ENCODE measurements at regions not wholly inside any gene's neighbourhood (a gene's known extent, or its start where the extent isn't known, plus 50 kb on each side); places are given as distances from the start of the nearest gene placed in this dataset.
"Not testable (repeated sequence)": the region's sequence is repeated elsewhere in the genome, so short reads cannot be mapped to it uniquely, and the experiment has no call there.

GRCh38 chr2:78132391-78133370, 610.5 kb upstream of the LRRTM4 start:
- no peak for TF ChIP-seq ZFX (IDR thresholded peaks at IDR 0.05)
- TF ChIP-seq, protein P1, sequence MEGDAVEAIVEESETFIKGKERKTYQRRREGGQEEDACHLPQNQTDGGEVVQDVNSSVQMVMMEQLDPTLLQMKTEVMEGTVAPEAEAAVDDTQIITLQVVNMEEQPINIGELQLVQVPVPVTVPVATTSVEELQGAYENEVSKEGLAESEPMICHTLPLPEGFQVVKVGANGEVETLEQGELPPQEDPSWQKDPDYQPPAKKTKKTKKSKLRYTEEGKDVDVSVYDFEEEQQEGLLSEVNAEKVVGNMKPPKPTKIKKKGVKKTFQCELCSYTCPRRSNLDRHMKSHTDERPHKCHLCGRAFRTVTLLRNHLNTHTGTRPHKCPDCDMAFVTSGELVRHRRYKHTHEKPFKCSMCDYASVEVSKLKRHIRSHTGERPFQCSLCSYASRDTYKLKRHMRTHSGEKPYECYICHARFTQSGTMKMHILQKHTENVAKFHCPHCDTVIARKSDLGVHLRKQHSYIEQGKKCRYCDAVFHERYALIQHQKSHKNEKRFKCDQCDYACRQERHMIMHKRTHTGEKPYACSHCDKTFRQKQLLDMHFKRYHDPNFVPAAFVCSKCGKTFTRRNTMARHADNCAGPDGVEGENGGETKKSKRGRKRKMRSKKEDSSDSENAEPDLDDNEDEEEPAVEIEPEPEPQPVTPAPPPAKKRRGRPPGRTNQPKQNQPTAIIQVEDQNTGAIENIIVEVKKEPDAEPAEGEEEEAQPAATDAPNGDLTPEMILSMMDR (conservative IDR thresholded peaks at IDR 0.05) = no peak
- no peak overlapping the region for H3K27ac ChIP-seq

DNA sequence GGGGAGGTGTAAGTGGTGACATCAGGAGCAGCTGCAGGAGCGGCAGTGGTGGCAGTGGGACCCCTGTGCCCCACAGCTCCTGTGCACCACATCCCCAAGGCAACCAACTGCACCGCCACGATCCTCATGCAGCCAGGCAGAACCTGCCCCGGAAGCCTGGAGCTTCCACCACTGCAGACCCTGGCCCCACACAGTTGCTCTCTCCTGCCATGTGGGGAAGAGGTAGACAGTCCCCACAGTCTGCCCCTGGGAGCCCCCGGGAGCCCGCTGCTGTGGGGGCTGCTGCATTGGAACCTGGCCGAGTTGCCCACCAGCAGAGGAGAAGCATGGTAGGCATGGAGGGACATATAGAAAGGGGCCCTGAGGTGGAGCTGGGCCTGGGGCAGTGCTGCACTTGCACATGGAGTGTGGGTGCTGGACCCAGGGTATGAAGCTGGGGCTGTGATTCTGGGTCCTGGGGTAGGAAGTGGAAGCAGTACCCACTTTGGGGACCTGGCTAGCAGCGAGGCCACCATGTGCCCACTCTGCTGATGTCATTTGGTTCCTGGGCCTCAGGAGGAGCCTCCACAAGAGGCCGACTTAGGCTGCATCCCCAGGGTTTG, 623.3 kb upstream of the LRRTM4 start:
- TF ChIP-seq ZFX (IDR thresholded peaks at IDR 0.05) = no peak
- TF ChIP-seq, protein P1 (conservative IDR thresholded peaks at IDR 0.05) = no peak
- no peak overlapping the region for H3K27ac ChIP-seq

DNA sequence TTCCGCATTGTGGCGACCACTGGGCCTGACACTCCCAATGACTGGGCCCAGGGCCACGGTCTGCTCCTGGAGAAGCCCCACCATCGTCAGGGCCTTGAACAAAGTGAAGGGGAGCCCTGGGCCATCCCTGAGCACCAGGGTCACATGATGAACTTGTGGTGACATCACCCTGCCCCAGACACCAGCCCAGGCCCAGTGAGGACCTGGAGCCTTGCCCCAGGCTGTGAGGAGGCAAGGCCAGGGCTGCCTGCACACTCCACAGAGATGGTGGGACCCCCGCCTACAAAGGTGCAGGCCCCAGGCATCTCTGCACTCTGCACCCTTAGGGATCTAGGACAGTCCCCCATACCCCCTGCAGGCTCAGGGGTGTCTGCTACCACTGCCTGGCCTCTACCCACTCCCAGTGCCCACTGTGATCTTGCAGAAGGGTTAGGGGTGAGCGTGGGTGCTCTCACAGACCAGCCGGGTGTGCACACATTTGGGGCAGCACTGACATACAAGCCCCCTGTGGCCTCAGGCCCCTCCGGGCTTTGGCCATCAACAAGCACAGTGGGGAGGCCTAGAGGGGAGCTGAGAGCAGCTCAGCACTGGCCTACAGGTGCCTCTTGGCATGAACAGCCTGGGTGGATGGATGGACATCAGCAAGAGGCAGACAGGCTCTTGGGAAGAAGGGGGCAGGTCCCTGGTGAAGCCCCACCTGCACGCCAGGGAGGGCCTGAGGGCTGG, 624.0 kb upstream of the LRRTM4 start:
- H3K27ac ChIP-seq = no peak overlapping the region
- TF ChIP-seq, protein P1 (conservative IDR thresholded peaks at IDR 0.05) = no peak
- no peak for TF ChIP-seq ZFX (IDR thresholded peaks at IDR 0.05)

- no peak overlapping the region for H3K27ac ChIP-seq
- TF ChIP-seq ZFX (IDR thresholded peaks at IDR 0.05) = no peak
- TF ChIP-seq, protein P1 (conservative IDR thresholded peaks at IDR 0.05) = no peak
Observed at GRCh38 chr2:78147466-78147865, 625.3 kb upstream of the LRRTM4 start.

- no peak overlapping the region for H3K27ac ChIP-seq
- TF ChIP-seq ZFX (IDR thresholded peaks at IDR 0.05) = no peak
- TF ChIP-seq, protein P1 (conservative IDR thresholded peaks at IDR 0.05) = no peak
Observed at GRCh38 chr2:78154586-78154985, 632.4 kb upstream of the LRRTM4 start.

GRCh38 chr2:78162202-78162601, 640.0 kb upstream of the LRRTM4 start:
- H3K27ac ChIP-seq = no peak overlapping the region
- no peak for TF ChIP-seq ZFX (IDR thresholded peaks at IDR 0.05)
- TF ChIP-seq, protein P1 (conservative IDR thresholded peaks at IDR 0.05) = no peak

GRCh38 chr2:78172157-78172556, 650.0 kb upstream of the LRRTM4 start:
- not testable (repeated sequence) for H3K27ac ChIP-seq
